HCT116 (cell line): ENCODE measurements at regions not wholly inside any gene's neighbourhood (a gene's known extent, or its start where the extent isn't known, plus 50 kb on each side); places are given as distances from the start of the nearest gene placed in this dataset.

Experiments used
- ATAC-seq: fragments of 200-7000 bp; cut with Tn5 transposase; 2 replicates; pipeline ENCODE4 v1.9.1; 2020; ENCODE audit warnings: mild to moderate bottlenecking, moderate library complexity
- BruUV-seq: library from RNA; stranded (reverse); fragments of 400-500 nt; replicated peaks from 2 replicates; lab custom pipeline; 2021; lab: Mats Ljungman, UMichigan
- CTCF ChIA-PET: fragments of 300-600 bp; sonication (Branson Sonifier 250); formaldehyde crosslinking; loops from one replicate; lab custom pipeline; 2021; ENCODE audit warnings: antibody characterized with exemption; lab: Charles Lee
- POLR2A ChIA-PET: fragments of 300-600, 350-600 bp; sonication (Branson Sonifier 250); formaldehyde crosslinking; loops from one replicate; lab custom pipeline; 2021; ENCODE audit warnings: antibody characterized with exemption; lab: Charles Lee
- RAD21 ChIA-PET, 2 experiments: fragments of 300-600 bp; sonication (Branson Sonifier 250); formaldehyde crosslinking; loops; one replicate each; lab custom pipeline; 2023; ENCODE audit warnings: low total read pairs in 2 of 2; ENCODE audit not compliant: uncharacterized antibody in 2 of 2, unreplicated experiment in 2 of 2, low non-redundant PET in 1 of 2; lab: Charles Lee
- DNase-seq: peaks from one replicate; pipeline ENCODE4 v3.0.0-alpha.2; 2010; ENCODE audit warnings: low read depth, low spot score
- H2AFZ ChIP-seq: fragments of 200-600 bp; shearing (Covaris generic), sonication (generic); 2 replicates; pipeline ENCODE4 v1.6.1; 2017; ENCODE audit warnings: low read depth, mixed run types, mixed read lengths, antibody characterized with exemption, low read length; ENCODE audit not compliant: poor library complexity, severe bottlenecking
- H3K27ac ChIP-seq: 2 replicates; pipeline ENCODE4 v1.5.1; 2012; ENCODE audit warnings: low read depth, low read length
- H3K27me3 ChIP-seq: fragments of 200-600 bp; sonication (generic); 2 replicates; pipeline ENCODE4 v1.6.1; 2016; ENCODE audit warnings: mixed run types, low read length, mixed read lengths; ENCODE audit not compliant: insufficient read depth
- H3K36me3 ChIP-seq, 2 experiments: fragments of 200-500 bp in 1 of 2; fragments of 200-600 bp in 1 of 2; sonication (Bioruptor generic) in 1 of 2; sonication (generic) in 1 of 2; 2 replicates each; pipeline versions ENCODE4 v1.5.1 to v1.6.1; 2014 to 2016; ENCODE audit warnings: low read length in 2 of 2, inconsistent platforms in 1 of 2, mixed read lengths in 1 of 2, mixed run types in 1 of 2; ENCODE audit not compliant: insufficient read depth in 2 of 2, control insufficient read depth in 1 of 2
- H3K4me1 ChIP-seq, 2 experiments: fragments of 200-600 bp in 1 of 2; sonication (generic) in 1 of 2; 2 replicates each; pipeline versions ENCODE4 v1.5.1 to v1.6.1; 2012 to 2017; ENCODE audit warnings: low read length in 2 of 2, inconsistent platforms in 1 of 2, mild to moderate bottlenecking in 1 of 2, mixed read lengths in 1 of 2, mixed run types in 1 of 2, moderate library complexity in 1 of 2; ENCODE audit not compliant: insufficient read depth in 2 of 2, control insufficient read depth in 1 of 2
- H3K4me2 ChIP-seq: fragments of 200-600 bp; sonication (generic); 2 replicates; pipeline ENCODE4 v1.6.1; 2017; ENCODE audit warnings: mixed run types, low read length, mixed read lengths
- H3K4me3 ChIP-seq, 2 experiments: fragments of 200-600 bp in 1 of 2; sonication (generic) in 1 of 2; replicated peaks in 1 of 2; 2 replicates each; pipeline ENCODE4 v1.5.1; 2011 to 2016; ENCODE audit warnings: low read length in 2 of 2, control low read depth in 1 of 2, low read depth in 1 of 2, mild to moderate bottlenecking in 1 of 2, mixed read lengths in 1 of 2, mixed run types in 1 of 2
- H3K79me2 ChIP-seq: fragments of 200-600 bp; sonication (generic); 2 replicates; pipeline ENCODE4 v1.6.1; 2017; ENCODE audit warnings: mild to moderate bottlenecking, mixed run types, low read length, moderate library complexity, mixed read lengths; ENCODE audit not compliant: insufficient read depth
- H3K9ac ChIP-seq: fragments of 200-600 bp; sonication (generic); 2 replicates; pipeline ENCODE4 v1.6.1; 2016; ENCODE audit warnings: low read length, mixed read lengths
- H3K9me2 ChIP-seq: fragments of 200-600 bp; sonication (generic), shearing (Covaris generic); 2 replicates; pipeline ENCODE4 v1.6.1; 2017; ENCODE audit warnings: mixed run types, mild to moderate bottlenecking, moderate library complexity; ENCODE audit not compliant: insufficient read depth
- H3K9me3 ChIP-seq, 2 experiments: fragments of 200-500 bp in 1 of 2; fragments of 200-600 bp in 1 of 2; sonication (Bioruptor generic) in 1 of 2; sonication (generic) in 1 of 2; 2 replicates each; pipeline ENCODE4 v1.6.1; 2014 to 2017; ENCODE audit warnings: low read length in 2 of 2, mixed read lengths in 2 of 2, inconsistent platforms in 1 of 2, low read depth in 1 of 2, mild to moderate bottlenecking in 1 of 2, mixed run types in 1 of 2, moderate library complexity in 1 of 2; ENCODE audit not compliant: control insufficient read depth in 1 of 2, insufficient read depth in 1 of 2
- H4K20me1 ChIP-seq: fragments of 200-600 bp; sonication (generic), shearing (Covaris generic); 2 replicates; pipeline ENCODE4 v1.6.1; 2017; ENCODE audit warnings: mixed run types, mild to moderate bottlenecking, moderate library complexity; ENCODE audit not compliant: insufficient read depth
- CBX3 ChIP-seq: IDR thresholded peaks from 2 replicates; pipeline ENCODE4 v1.6.1; 2012; ENCODE audit warnings: low read depth
- CEBPB ChIP-seq: IDR thresholded peaks from 2 replicates; pipeline ENCODE4 v1.6.1; 2012; ENCODE audit warnings: low read depth
- EGR1 ChIP-seq: IDR thresholded peaks from 2 replicates; pipeline ENCODE4 v1.6.1; 2012; ENCODE audit warnings: low read depth
- EZH2 ChIP-seq: fragments of 200-600 bp; sonication (generic); IDR thresholded peaks from 2 replicates; pipeline ENCODE4 v1.6.1; 2017; ENCODE audit warnings: antibody characterized with exemption, mixed run types
- FOSL1 ChIP-seq: IDR thresholded peaks from 2 replicates; pipeline ENCODE4 v1.6.1; 2012; ENCODE audit warnings: low read depth
- JUND ChIP-seq: IDR thresholded peaks from 2 replicates; pipeline ENCODE4 v1.6.1; 2012
- MAX ChIP-seq: IDR thresholded peaks from 2 replicates; pipeline ENCODE4 v1.6.1; 2012
- POLR2A ChIP-seq: IDR thresholded peaks from 2 replicates; pipeline ENCODE4 v1.7.0; 2011; ENCODE audit warnings: borderline replicate concordance; ENCODE audit not compliant: insufficient read depth, insufficient read length; ENCODE audit errors: extremely low read depth
- POLR2AphosphoS5 ChIP-seq: IDR thresholded peaks from 2 replicates; pipeline ENCODE4 v1.6.1; 2011; ENCODE audit warnings: mild to moderate bottlenecking, low read depth, low read length, moderate library complexity
- RAD21 ChIP-seq: IDR thresholded peaks from 2 replicates; pipeline ENCODE4 v1.6.1; 2012; ENCODE audit warnings: low read depth, mild to moderate bottlenecking
- SIN3A ChIP-seq: IDR thresholded peaks from 2 replicates; pipeline ENCODE4 v1.6.1; 2012; ENCODE audit warnings: low read depth
- SRF ChIP-seq: IDR thresholded peaks from 2 replicates; pipeline ENCODE4 v1.6.1; 2012; ENCODE audit warnings: low read depth
- ZFX ChIP-seq: fragments of 450-650 bp; IDR thresholded peaks from 2 replicates; pipeline ENCODE4 v1.6.1; 2017
- ZNF274 ChIP-seq: fragments of 200-500 bp; sonication (Bioruptor generic); IDR thresholded peaks from 2 replicates; pipeline ENCODE4 v1.6.1; 2014; ENCODE audit warnings: mild to moderate bottlenecking, low read depth, low read length, inconsistent platforms
- intact Hi-C: fragments of 100-400 bp; cut with micrococcal nuclease; formaldehyde crosslinking; loops from 2 replicates; pipeline ENCODE4 v1.10.0; 2022
- TF ChIP-seq, protein P1 (sequence below): IDR thresholded peaks from 2 replicates; pipeline ENCODE4 v1.6.1; 2012
- TF ChIP-seq, protein P2 (sequence below), 3 experiments: fragments of 200-600 bp in 1 of 3; sonication (generic) in 1 of 3; IDR thresholded peaks in 2 of 3; conservative IDR thresholded peaks in 1 of 3; 2 replicates each; pipeline ENCODE4 v1.5.1; 2012 to 2017; ENCODE audit warnings: low read depth in 2 of 3, low read length in 2 of 3, antibody characterized with exemption in 1 of 3, borderline replicate concordance in 1 of 3, control low read depth in 1 of 3, mild to moderate bottlenecking in 1 of 3, mixed read lengths in 1 of 3, mixed run types in 1 of 3, moderate library complexity in 1 of 3; ENCODE audit not compliant: insufficient read depth in 1 of 3

GRCh38 chr21:16708101-16708835, 804.6 kb upstream of the CXADR start:
- peaks cover 6 to 9% of the 10 kb centered on the region in 2 experiments; a peak in 2 of 4 replicates for H3K9me3 ChIP-seq
- H3K27me3 ChIP-seq = no peaks in the 10 kb centered on the region
- H3K4me3 ChIP-seq = no peak overlapping the region
- DNase-seq (no peak), ATAC-seq (no peak)
- no peak overlapping the region for H3K9ac ChIP-seq
- H3K4me1 ChIP-seq = no peaks in the 10 kb centered on the region
- TF ChIP-seq JUND (no peak), EGR1 (no peak), SIN3A (no peak), MAX (no peak), CEBPB (no peak), POLR2AphosphoS5 (no peak), POLR2A (no peak), SRF (no peak), ZNF274 (no peak), CBX3 (no peak), FOSL1 (no peak), RAD21 (no peak), ZFX (no peak), EZH2 (no peak)
- TF ChIP-seq, protein P1, sequence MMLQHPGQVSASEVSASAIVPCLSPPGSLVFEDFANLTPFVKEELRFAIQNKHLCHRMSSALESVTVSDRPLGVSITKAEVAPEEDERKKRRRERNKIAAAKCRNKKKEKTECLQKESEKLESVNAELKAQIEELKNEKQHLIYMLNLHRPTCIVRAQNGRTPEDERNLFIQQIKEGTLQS = no peak
- TF ChIP-seq, protein P2, sequence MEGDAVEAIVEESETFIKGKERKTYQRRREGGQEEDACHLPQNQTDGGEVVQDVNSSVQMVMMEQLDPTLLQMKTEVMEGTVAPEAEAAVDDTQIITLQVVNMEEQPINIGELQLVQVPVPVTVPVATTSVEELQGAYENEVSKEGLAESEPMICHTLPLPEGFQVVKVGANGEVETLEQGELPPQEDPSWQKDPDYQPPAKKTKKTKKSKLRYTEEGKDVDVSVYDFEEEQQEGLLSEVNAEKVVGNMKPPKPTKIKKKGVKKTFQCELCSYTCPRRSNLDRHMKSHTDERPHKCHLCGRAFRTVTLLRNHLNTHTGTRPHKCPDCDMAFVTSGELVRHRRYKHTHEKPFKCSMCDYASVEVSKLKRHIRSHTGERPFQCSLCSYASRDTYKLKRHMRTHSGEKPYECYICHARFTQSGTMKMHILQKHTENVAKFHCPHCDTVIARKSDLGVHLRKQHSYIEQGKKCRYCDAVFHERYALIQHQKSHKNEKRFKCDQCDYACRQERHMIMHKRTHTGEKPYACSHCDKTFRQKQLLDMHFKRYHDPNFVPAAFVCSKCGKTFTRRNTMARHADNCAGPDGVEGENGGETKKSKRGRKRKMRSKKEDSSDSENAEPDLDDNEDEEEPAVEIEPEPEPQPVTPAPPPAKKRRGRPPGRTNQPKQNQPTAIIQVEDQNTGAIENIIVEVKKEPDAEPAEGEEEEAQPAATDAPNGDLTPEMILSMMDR (IDR thresholded peaks at IDR 0.05 in 2 of 3, conservative IDR thresholded peaks at IDR 0.05 in 1 of 3; ENCODE audit: borderline replicate concordance in 1 of 3, insufficient read depth in 1 of 3, low read depth in 2 of 3, low read length in 2 of 3) = no peak
- TF ChIP-seq, all 23 proteins: peak for 0
- Histone ChIP-seq H3K9me2 (no peaks in the 10 kb centered on the region), H3K36me3 (no peaks in the 10 kb centered on the region), H3K79me2 (no peaks in the 10 kb centered on the region), H3K4me2 (no peak overlapping the region), H3K27ac (no peak overlapping the region), H2AFZ (no peak overlapping the region), H4K20me1 (no peaks in the 10 kb centered on the region; the same call in 1 of the 2 replicates)
- ChIA-PET RAD21 (no interaction called here), POLR2A (no interaction called here), CTCF (no interaction called here)
- intact Hi-C loops = no loop called here
- BruUV-seq = no TSS peak
